Stimulated activated memory B cell treated with anti-CD40 and anti-IgM and Interleukin-4, amounts not matched to agents 10 μg/mL and 1 μg/mL and 100 μg/mL, for 72 hours (primary cell): ENCODE measurements at regions not wholly inside any gene's neighbourhood (a gene's known extent, or its start where the extent isn't known, plus 50 kb on each side); places are given as distances from the start of the nearest gene placed in this dataset.
"Not testable (repeated sequence)": the region's sequence is repeated elsewhere in the genome, so short reads cannot be mapped to it uniquely, and the experiment has no call there.

Experiments used
- ATAC-seq: fragments of 150-1000 bp; cut with Tn5 transposase; 2 replicates; pipeline ENCODE4 v1.10.0; 2021
- H3K27ac Mint-ChIP-seq: one replicate; pipeline ENCODE4 v1.8.0; 2022; ENCODE audit warnings: mild to moderate bottlenecking, mixed read lengths
- H3K27me3 Mint-ChIP-seq: one replicate; pipeline ENCODE4 v1.8.0; 2022; ENCODE audit warnings: mixed read lengths
- H3K36me3 Mint-ChIP-seq: one replicate; pipeline ENCODE4 v1.8.0; 2022; ENCODE audit warnings: mixed read lengths
- H3K4me1 Mint-ChIP-seq: one replicate; pipeline ENCODE4 v1.8.0; 2022; ENCODE audit warnings: mixed read lengths
- H3K4me3 Mint-ChIP-seq: one replicate; pipeline ENCODE4 v1.8.0; 2022; ENCODE audit warnings: mild to moderate bottlenecking, moderate library complexity, mixed read lengths
- H3K9me3 Mint-ChIP-seq: one replicate; pipeline ENCODE4 v1.8.0; 2022; ENCODE audit warnings: mixed read lengths

GRCh38 chr2:116820986-116821385 is 993.5 kb upstream of the DDX18 start:
- H3K27ac Mint-ChIP-seq, result no peak overlapping the region
- H3K9me3 Mint-ChIP-seq, result no peaks in the 10 kb centered on the region
- H3K4me3 Mint-ChIP-seq, result no peak overlapping the region
- H3K4me1 Mint-ChIP-seq, result no peaks in the 10 kb centered on the region
- no peaks in the 10 kb centered on the region for H3K36me3 Mint-ChIP-seq
- ATAC-seq, result no peak
- H3K27me3 Mint-ChIP-seq, result no peaks in the 10 kb centered on the region

GRCh38 chr2:116829543-116829942 is 984.9 kb upstream of the DDX18 start:
- not testable (repeated sequence) for H3K9me3 Mint-ChIP-seq, H3K4me3 Mint-ChIP-seq, H3K4me1 Mint-ChIP-seq, H3K27me3 Mint-ChIP-seq, ATAC-seq, H3K27ac Mint-ChIP-seq, H3K36me3 Mint-ChIP-seq

GRCh38 chr2:116832148-116832547 is 982.3 kb upstream of the DDX18 start:
- no peaks in the 10 kb centered on the region for H3K36me3 Mint-ChIP-seq
- H3K27ac Mint-ChIP-seq, result no peak overlapping the region
- H3K4me3 Mint-ChIP-seq, result no peak overlapping the region
- peaks cover 3% of the 10 kb centered on the region for H3K9me3 Mint-ChIP-seq
- H3K27me3 Mint-ChIP-seq, result no peaks in the 10 kb centered on the region
- no peaks in the 10 kb centered on the region for H3K4me1 Mint-ChIP-seq
- no peak for ATAC-seq

- no peaks in the 10 kb centered on the region for H3K27me3 Mint-ChIP-seq
- H3K27ac Mint-ChIP-seq, result no peak overlapping the region
- H3K9me3 Mint-ChIP-seq, result peaks cover 3% of the 10 kb centered on the region
- H3K4me1 Mint-ChIP-seq, result no peaks in the 10 kb centered on the region
- no peak overlapping the region for H3K4me3 Mint-ChIP-seq
- ATAC-seq, result no peak
- no peaks in the 10 kb centered on the region for H3K36me3 Mint-ChIP-seq
These were observed 981.4 kb upstream of the DDX18 start for GRCh38 chr2:116833052-116833451.

GRCh38 chr2:116842164-116842563 is 972.3 kb upstream of the DDX18 start:
- no peaks in the 10 kb centered on the region for H3K27me3 Mint-ChIP-seq
- no peaks in the 10 kb centered on the region for H3K36me3 Mint-ChIP-seq
- peaks cover 14% of the 10 kb centered on the region for H3K9me3 Mint-ChIP-seq
- no peak overlapping the region for H3K4me3 Mint-ChIP-seq
- no peaks in the 10 kb centered on the region for H3K4me1 Mint-ChIP-seq
- ATAC-seq, result no peak
- no peak overlapping the region for H3K27ac Mint-ChIP-seq

- Mint-ChIP-seq H3K36me3 (no peaks in the 10 kb centered on the region), H3K27ac (no peak overlapping the region), H3K27me3 (no peaks in the 10 kb centered on the region), H3K4me1 (no peaks in the 10 kb centered on the region), H3K9me3 (peaks cover 29% of the 10 kb centered on the region), H3K4me3 (no peak overlapping the region)
- ATAC-seq, result no peak
These were observed 954.8 kb upstream of the DDX18 start for GRCh38 chr2:116859708-116860107.

GRCh38 chr2:116874021-116874420 is 940.5 kb upstream of the DDX18 start:
- no peak overlapping the region for H3K27ac Mint-ChIP-seq
- no peaks in the 10 kb centered on the region for H3K4me1 Mint-ChIP-seq
- peaks cover 16% of the 10 kb centered on the region for H3K9me3 Mint-ChIP-seq
- no peaks in the 10 kb centered on the region for H3K27me3 Mint-ChIP-seq
- no peak overlapping the region for H3K4me3 Mint-ChIP-seq
- H3K36me3 Mint-ChIP-seq, result no peaks in the 10 kb centered on the region
- ATAC-seq, result no peak

- no peaks in the 10 kb centered on the region for H3K4me1 Mint-ChIP-seq
- no peak overlapping the region for H3K4me3 Mint-ChIP-seq
- peaks cover 7% of the 10 kb centered on the region for H3K9me3 Mint-ChIP-seq
- H3K27ac Mint-ChIP-seq, result no peak overlapping the region
- no peaks in the 10 kb centered on the region for H3K27me3 Mint-ChIP-seq
- H3K36me3 Mint-ChIP-seq, result no peaks in the 10 kb centered on the region
- ATAC-seq, result no peak
These were observed 937.2 kb upstream of the DDX18 start for GRCh38 chr2:116877274-116877673.

GRCh38 chr2:116877944-116878343 is 936.5 kb upstream of the DDX18 start:
- H3K4me1 Mint-ChIP-seq, result no peaks in the 10 kb centered on the region
- H3K4me3 Mint-ChIP-seq, result no peak overlapping the region
- ATAC-seq, result no peak
- no peaks in the 10 kb centered on the region for H3K27me3 Mint-ChIP-seq
- no peak overlapping the region for H3K27ac Mint-ChIP-seq
- H3K36me3 Mint-ChIP-seq, result no peaks in the 10 kb centered on the region
- H3K9me3 Mint-ChIP-seq, result peaks cover 5% of the 10 kb centered on the region

GRCh38 chr2:116879650-116880160 is 934.8 kb upstream of the DDX18 start:
- ATAC-seq, result no peak
- Mint-ChIP-seq H3K36me3 (no peaks in the 10 kb centered on the region), H3K9me3 (peaks cover 4% of the 10 kb centered on the region), H3K27me3 (no peaks in the 10 kb centered on the region), H3K4me1 (no peaks in the 10 kb centered on the region), H3K27ac (no peak overlapping the region), H3K4me3 (no peak overlapping the region)

- H3K4me3 Mint-ChIP-seq, result no peak overlapping the region
- H3K4me1 Mint-ChIP-seq, result no peaks in the 10 kb centered on the region
- no peak for ATAC-seq
These were observed 923.3 kb upstream of the DDX18 start for GRCh38 chr2:116891191-116891590.

GRCh38 chr2:116911540-116911939 is 903.0 kb upstream of the DDX18 start:
- Mint-ChIP-seq H3K36me3 (no peaks in the 10 kb centered on the region), H3K4me1 (no peaks in the 10 kb centered on the region), H3K9me3 (peaks cover 10% of the 10 kb centered on the region), H3K27me3 (no peaks in the 10 kb centered on the region), H3K27ac (no peak overlapping the region), H3K4me3 (no peak overlapping the region)
- no peak for ATAC-seq

More at GRCh38 chr2:116891191-116891590, 923.3 kb upstream of the DDX18 start:
- Mint-ChIP-seq H3K27ac (no peak overlapping the region), H3K36me3 (no peaks in the 10 kb centered on the region), H3K9me3 (peaks cover 11% of the 10 kb centered on the region), H3K27me3 (no peaks in the 10 kb centered on the region)

GRCh38 chr2:116915673-116916072 is 898.8 kb upstream of the DDX18 start:
- Mint-ChIP-seq H3K27me3 (no peaks in the 10 kb centered on the region), H3K4me1 (no peaks in the 10 kb centered on the region), H3K36me3 (no peaks in the 10 kb centered on the region), H3K27ac (no peak overlapping the region), H3K9me3 (peaks cover 6% of the 10 kb centered on the region), H3K4me3 (no peak overlapping the region)
- no peak for ATAC-seq

GRCh38 chr2:116917196-116917595 is 897.3 kb upstream of the DDX18 start:
- H3K27me3 Mint-ChIP-seq, result no peaks in the 10 kb centered on the region
- H3K4me3 Mint-ChIP-seq, result no peak overlapping the region
- no peaks in the 10 kb centered on the region for H3K36me3 Mint-ChIP-seq
- H3K4me1 Mint-ChIP-seq, result no peaks in the 10 kb centered on the region
- peaks cover 6% of the 10 kb centered on the region for H3K9me3 Mint-ChIP-seq
- no peak for ATAC-seq
- no peak overlapping the region for H3K27ac Mint-ChIP-seq

- ATAC-seq, result no peak
- H3K4me3 Mint-ChIP-seq, result no peak overlapping the region
- no peaks in the 10 kb centered on the region for H3K27me3 Mint-ChIP-seq
- H3K4me1 Mint-ChIP-seq, result no peaks in the 10 kb centered on the region
- no peaks in the 10 kb centered on the region for H3K36me3 Mint-ChIP-seq
- H3K9me3 Mint-ChIP-seq, result peaks cover 2% of the 10 kb centered on the region
- no peak overlapping the region for H3K27ac Mint-ChIP-seq
These were observed 895.9 kb upstream of the DDX18 start for GRCh38 chr2:116918574-116918973.

GRCh38 chr2:116922414-116922813 is 892.1 kb upstream of the DDX18 start:
- no peaks in the 10 kb centered on the region for H3K36me3 Mint-ChIP-seq
- H3K27ac Mint-ChIP-seq, result no peak overlapping the region
- peaks cover 9% of the 10 kb centered on the region for H3K9me3 Mint-ChIP-seq
- no peaks in the 10 kb centered on the region for H3K27me3 Mint-ChIP-seq
- H3K4me3 Mint-ChIP-seq, result no peak overlapping the region
- ATAC-seq, result no peak
- H3K4me1 Mint-ChIP-seq, result no peaks in the 10 kb centered on the region

GRCh38 chr2:116924509-116924908 is 890.0 kb upstream of the DDX18 start:
- no peaks in the 10 kb centered on the region for H3K36me3 Mint-ChIP-seq
- ATAC-seq, result no peak
- no peaks in the 10 kb centered on the region for H3K27me3 Mint-ChIP-seq
- H3K9me3 Mint-ChIP-seq, result peaks cover 7% of the 10 kb centered on the region
- H3K27ac Mint-ChIP-seq, result no peak overlapping the region
- H3K4me3 Mint-ChIP-seq, result no peak overlapping the region
- no peaks in the 10 kb centered on the region for H3K4me1 Mint-ChIP-seq
